Stimulated activated CD4-positive, alpha-beta T cell treated with anti-CD3 and anti-CD28 coated beads, Interleukin-1b, Interleukin-23, amount 100 ng/mL, for 1 hour (primary cell): ENCODE measurements at regions not wholly inside any gene's neighbourhood (a gene's known extent, or its start where the extent isn't known, plus 50 kb on each side); places are given as distances from the start of the nearest gene placed in this dataset.

ENCODE experiments used
- DNase-seq, 2 donors: peaks; one replicate each; pipeline ENCODE4 v3.0.0-alpha.2; 2020; ENCODE audit warnings: low read depth in 2 of 2

- DNase-seq = no peak
These were observed 284.7 kb downstream of the CDH26 start for GRCh38 chr20:60242836-60243505.

DNA sequence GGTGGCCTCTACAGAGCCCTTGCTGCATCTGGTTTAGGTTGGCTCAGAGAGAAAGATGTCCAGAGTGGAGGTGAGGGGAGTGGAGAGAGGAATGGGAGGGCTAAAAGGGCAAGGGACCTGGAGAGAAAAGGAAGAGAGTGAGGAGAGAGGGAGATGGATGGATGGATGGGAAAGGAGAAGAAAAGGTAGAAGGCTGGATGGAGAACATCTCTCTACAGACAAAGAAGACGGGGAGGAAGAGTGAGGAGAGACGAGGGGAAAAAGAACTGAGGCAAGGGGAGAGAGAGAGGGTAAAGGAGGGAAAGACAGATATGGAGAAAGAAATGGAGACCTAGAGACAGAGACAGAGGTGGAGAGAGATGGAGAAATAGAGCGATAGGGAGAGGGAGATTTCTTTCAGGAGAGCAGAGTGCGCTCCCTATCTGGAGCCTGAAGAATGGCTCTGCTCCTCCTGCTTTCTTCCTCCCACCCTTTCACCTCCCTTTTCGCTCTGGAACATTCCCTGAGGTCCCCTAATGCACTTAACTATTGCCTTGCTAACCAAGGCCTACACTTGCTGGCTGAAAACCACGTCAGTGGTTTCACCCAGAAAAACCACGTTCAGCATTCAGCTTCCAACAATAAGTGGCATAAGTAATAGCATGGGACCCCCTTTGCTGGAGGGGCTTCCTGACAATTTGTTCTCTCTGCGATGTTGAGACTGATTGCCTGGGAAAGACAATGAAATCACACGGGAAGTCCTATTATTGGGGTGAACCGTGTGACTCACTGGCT, 286.3 kb downstream of the CDH26 start:
- no peak for DNase-seq

GRCh38 chr20:60246751-60247150, 288.5 kb downstream of the CDH26 start:
- no peak for DNase-seq

- no peak for DNase-seq
These were observed 291.2 kb downstream of the CDH26 start for GRCh38 chr20:60249436-60249835.

GRCh38 chr20:60250251-60250650, 292.0 kb downstream of the CDH26 start:
- DNase-seq = no peak

DNA sequence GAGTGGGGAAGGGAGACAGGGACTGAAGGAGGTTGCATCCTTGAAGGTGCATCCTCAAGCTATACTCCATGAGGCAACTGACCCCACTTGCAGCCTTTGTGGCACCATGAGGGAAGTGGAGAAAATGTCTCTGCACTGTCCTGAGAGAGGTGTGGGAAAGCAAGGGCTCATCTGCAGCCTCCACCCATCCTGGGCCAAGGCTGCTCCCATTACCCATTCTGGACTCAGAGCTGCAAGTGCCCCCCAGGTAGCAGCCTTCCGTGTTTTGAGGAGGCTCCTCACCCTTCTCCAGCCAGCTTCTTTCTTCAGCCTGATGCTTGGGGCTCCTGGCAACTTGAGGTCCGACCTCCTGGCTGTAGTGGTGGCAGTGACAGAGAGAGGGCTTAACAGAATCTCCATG, 294.6 kb downstream of the CDH26 start:
- DNase-seq = no peak

- DNase-seq = no peak
These were observed 295.2 kb downstream of the CDH26 start for GRCh38 chr20:60253471-60253870.

DNA sequence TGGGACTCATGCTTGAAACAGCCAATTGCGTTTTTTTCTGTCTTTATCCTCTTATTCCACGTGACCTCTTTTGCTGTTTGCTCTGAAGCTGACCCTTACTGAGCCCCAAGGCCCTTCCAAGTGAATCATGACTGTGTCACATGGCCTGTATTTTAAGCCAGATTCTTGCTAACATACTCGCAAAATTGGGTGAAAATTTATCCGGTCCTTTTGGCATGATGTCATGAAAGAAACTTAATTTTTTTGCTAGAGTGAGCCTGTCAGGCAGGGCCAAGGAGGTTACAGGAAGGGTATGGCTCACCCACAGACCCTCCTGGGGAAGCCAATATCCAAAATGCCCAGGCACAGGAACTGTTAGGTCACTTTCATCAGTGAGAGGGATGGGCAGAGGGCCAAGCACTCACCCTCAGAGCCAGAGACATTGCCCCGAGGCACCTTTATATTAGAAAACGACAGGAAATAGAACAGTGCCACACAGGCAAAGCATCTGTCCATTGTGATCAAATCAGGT, 296.7 kb downstream of the CDH26 start:
- no peak for DNase-seq

GRCh38 chr20:60255415-60255814, 297.2 kb downstream of the CDH26 start:
- DNase-seq = no peak

DNA sequence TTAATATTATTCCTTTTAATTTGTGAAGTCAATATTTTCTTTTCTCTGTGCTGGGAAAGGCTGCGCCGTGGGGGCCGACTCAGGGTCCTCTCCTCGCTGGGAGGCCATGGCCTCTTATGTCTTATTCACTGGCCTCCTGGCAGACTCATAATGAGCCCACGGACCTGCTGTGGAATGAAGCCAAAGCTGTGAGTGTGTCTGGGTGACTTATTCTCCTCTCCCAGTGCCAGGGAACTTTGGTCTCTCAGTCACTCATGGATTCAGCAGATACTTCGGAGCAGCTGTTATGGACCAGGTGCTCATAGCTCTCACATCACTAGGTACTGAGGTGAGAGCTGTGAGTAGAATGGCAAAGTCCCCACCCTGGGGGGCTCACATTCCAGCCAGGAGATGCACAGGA, 297.6 kb downstream of the CDH26 start:
- DNase-seq = no peak

DNA sequence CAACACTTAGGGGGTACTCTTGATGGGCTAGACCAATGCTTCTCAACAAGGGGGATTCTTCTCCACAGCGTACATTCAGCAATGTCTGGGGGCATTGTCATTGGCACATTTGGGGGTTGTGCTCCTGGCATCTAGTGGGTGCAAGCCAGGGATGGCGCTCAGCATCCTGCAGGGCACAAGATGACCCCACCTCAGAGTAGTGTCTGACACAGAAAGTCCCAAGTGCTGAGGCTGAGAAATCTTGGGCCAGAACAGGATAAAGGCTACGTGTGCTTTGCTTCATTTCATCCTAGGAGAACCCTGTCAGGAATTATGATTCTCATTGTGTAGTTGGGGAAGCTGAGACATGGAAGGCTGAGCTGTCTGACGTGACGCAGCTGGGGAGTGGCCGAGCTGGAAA, 298.6 kb downstream of the CDH26 start:
- no peak for DNase-seq

DNA sequence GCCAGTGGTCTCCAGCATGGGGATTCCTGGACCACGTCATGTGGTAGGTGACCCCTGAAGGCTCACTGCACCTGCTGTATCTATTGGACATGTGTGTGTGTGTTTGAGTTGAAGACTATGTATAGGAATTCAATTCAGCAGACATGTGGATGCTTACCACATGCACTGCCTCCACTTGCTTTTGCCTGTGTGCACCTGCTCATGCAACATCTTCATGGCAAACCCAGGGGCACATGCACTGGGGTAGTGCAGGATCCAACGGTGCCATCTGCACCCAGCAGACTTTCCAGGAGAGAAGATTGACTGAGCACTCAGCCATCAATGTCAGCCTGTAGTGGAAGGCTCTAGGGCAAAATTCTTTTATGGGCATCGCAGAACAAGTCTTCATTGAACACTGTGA, 299.4 kb downstream of the CDH26 start:
- DNase-seq = no peak

GRCh38 chr20:60258255-60258863, 300.1 kb downstream of the CDH26 start:
- DNase-seq = no peak

DNA sequence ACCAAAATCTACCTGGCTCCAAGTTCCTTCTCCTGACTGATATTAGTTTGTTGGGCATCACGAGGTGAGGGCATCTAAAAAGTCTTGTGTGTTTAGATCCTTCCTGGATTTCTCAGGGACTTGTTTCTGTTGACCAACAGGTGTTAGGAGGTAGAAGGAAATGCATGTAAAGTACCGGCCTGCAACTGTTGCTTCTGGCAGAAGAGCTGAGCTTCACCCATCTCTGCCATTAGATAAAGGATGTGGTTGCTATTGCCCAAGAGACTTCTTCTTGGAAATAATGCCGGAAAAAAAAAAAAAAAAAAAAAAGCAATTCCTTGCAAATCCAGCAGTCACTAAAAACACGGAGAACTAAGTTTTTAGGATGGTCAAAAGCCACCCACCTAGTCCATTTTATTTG, 303.1 kb downstream of the CDH26 start:
- no peak for DNase-seq

- peak; percentile 13 to 17 for DNase-seq
These were observed 304.9 kb downstream of the CDH26 start for GRCh38 chr20:60262967-60263603.

DNA sequence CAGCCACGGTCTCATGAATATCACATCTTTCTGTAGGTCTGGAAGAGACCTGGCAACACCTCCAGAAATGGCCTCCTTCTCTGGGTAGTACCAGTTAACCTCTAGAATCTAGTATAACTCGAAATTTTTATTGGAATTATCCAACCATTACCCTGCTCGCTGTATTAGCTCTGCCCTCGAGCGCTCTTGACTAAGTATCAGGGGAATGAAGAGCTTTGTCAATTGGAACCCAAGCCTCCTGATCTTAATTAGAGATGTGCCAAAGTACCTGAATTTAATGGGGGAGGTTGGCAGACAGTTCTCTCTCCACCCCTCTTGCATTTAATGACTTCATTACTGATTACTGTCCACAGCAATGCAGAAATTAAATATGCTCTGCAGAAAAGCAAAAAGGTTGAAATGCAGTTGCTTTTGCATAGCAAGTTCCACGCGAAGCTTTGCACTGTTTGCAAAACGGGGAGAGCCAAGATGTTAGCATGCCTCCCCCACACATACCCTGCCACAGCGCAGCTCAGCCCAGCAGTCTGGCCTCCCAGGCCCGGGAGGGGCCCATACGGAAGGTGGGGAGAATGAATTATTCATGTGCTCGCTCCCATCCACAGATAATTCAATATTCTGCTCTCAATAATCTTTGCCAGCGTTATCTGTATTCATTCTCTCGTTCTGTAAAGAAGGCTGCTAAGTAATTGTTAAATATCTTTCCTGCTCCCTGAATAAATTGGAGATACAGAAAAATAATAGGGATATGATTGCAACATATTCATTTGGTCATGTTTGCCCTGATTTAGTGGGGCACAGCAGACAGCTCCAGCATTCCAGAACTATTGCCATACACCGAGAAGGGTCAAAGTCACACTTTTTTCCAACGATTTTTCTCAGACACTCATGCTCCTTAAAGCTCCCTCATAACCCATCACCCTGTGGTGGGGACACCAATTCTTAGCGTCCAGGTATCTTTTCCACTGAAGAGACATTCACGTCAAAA, 305.8 kb downstream of the CDH26 start:
- no peak for DNase-seq

- no peak for DNase-seq
These were observed 308.1 kb downstream of the CDH26 start for GRCh38 chr20:60266177-60266823.

GRCh38 chr20:60268491-60268890, 310.3 kb downstream of the CDH26 start:
- DNase-seq = no peak

GRCh38 chr20:60269573-60270162, 311.4 kb downstream of the CDH26 start:
- DNase-seq = no peak

DNA sequence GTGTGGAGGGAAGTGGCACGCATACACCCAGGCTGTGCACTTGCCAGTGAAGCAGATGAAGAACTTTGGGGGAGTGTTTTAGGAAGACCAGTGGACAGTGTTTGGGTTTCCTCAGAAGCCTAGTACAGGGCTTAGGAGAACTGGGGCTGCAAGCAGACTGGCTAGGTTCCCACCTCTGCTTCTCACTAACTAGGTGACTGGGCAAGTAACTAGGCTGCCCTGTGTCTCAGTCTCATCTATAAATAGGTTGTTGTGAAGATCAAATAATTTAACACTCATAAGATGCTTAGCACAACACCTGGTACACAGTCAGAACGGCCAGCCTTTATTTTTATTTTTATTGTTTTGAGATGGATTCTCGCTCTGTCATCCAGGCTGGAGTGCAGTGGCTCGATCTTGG, 312.1 kb downstream of the CDH26 start:
- no peak for DNase-seq
